ENCODE measurements at regions not wholly inside any gene's neighbourhood (a gene's known extent, or its start where the extent isn't known, plus 50 kb on each side); places are given as distances from the start of the nearest gene placed in this dataset.
"Not testable (repeated sequence)": the region's sequence is repeated elsewhere in the genome, so short reads cannot be mapped to it uniquely, and the experiment has no call there.

- DNase-seq = no peak
- in situ Hi-C loops (cut with MboI; ENCODE audit: low pct_unique_long_range_greater_than_20kb, low sequenced_read_pairs) = no loop called here
Observed at GRCh38 chr1:198423673-198424072, 116.8 kb downstream of the ATP6V1G3 start.

- in situ Hi-C loops (cut with MboI; ENCODE audit: low pct_unique_long_range_greater_than_20kb, low sequenced_read_pairs) = no loop called here
- no peak for DNase-seq
Observed at GRCh38 chr1:198417039-198417438, 123.4 kb downstream of the ATP6V1G3 start.

GRCh38 chr1:198416296-198416695 is 124.2 kb downstream of the ATP6V1G3 start:
- no peak for DNase-seq
- in situ Hi-C loops (cut with MboI; ENCODE audit: low pct_unique_long_range_greater_than_20kb, low sequenced_read_pairs) = no loop called here

GRCh38 chr1:198411240-198411639 is 129.2 kb downstream of the ATP6V1G3 start:
- no peak for DNase-seq
- in situ Hi-C loops (cut with MboI; ENCODE audit: low pct_unique_long_range_greater_than_20kb, low sequenced_read_pairs) = no loop called here

GRCh38 chr1:198408716-198409115 is 131.8 kb downstream of the ATP6V1G3 start:
- in situ Hi-C loops (cut with MboI; ENCODE audit: low pct_unique_long_range_greater_than_20kb, low sequenced_read_pairs) = no loop called here
- no peak for DNase-seq

GRCh38 chr1:198404632-198405031 is 135.8 kb downstream of the ATP6V1G3 start:
- DNase-seq; in situ Hi-C loops (cut with MboI; ENCODE audit: low pct_unique_long_range_greater_than_20kb, low sequenced_read_pairs): not testable (repeated sequence)

GRCh38 chr1:198400063-198400462 is 140.4 kb downstream of the ATP6V1G3 start:
- DNase-seq = no peak
- in situ Hi-C loops (cut with MboI; ENCODE audit: low pct_unique_long_range_greater_than_20kb, low sequenced_read_pairs) = no loop called here

- DNase-seq = no peak
- in situ Hi-C loops (cut with MboI; ENCODE audit: low pct_unique_long_range_greater_than_20kb, low sequenced_read_pairs) = no loop called here
Observed at GRCh38 chr1:198399452-198399851, 141.0 kb downstream of the ATP6V1G3 start.

GRCh38 chr1:198397208-198397808 is 143.2 kb downstream of the ATP6V1G3 start:
- in situ Hi-C loops (cut with MboI; ENCODE audit: low pct_unique_long_range_greater_than_20kb, low sequenced_read_pairs) = no loop called here
- DNase-seq = no peak

- in situ Hi-C loops (cut with MboI; ENCODE audit: low pct_unique_long_range_greater_than_20kb, low sequenced_read_pairs) = no loop called here
- DNase-seq = no peak
Observed at GRCh38 chr1:198391393-198392020, 149.0 kb downstream of the ATP6V1G3 start.

GRCh38 chr1:198387587-198387986 is 152.9 kb downstream of the ATP6V1G3 start:
- in situ Hi-C loops (cut with MboI; ENCODE audit: low pct_unique_long_range_greater_than_20kb, low sequenced_read_pairs) = no loop called here

GRCh38 chr1:198380275-198380674 is 160.2 kb downstream of the ATP6V1G3 start:
- in situ Hi-C loops (cut with MboI; ENCODE audit: low pct_unique_long_range_greater_than_20kb, low sequenced_read_pairs) = no loop called here
- no peak for DNase-seq

More at GRCh38 chr1:198387587-198387986, 152.9 kb downstream of the ATP6V1G3 start:
- DNase-seq = no peak

- in situ Hi-C loops (cut with MboI; ENCODE audit: low pct_unique_long_range_greater_than_20kb, low sequenced_read_pairs) = no loop called here
- DNase-seq = no peak
Observed at GRCh38 chr1:198377702-198378101, 162.8 kb downstream of the ATP6V1G3 start.

- in situ Hi-C loops (cut with MboI; ENCODE audit: low pct_unique_long_range_greater_than_20kb, low sequenced_read_pairs) = no loop called here
- DNase-seq = no peak
Observed at GRCh38 chr1:198374288-198374687, 166.2 kb downstream of the ATP6V1G3 start.

GRCh38 chr1:198373376-198373775 is 167.1 kb downstream of the ATP6V1G3 start:
- no peak for DNase-seq
- in situ Hi-C loops (cut with MboI; ENCODE audit: low pct_unique_long_range_greater_than_20kb, low sequenced_read_pairs) = no loop called here
